ENCODE measurements at regions not wholly inside any gene's neighbourhood (a gene's known extent, or its start where the extent isn't known, plus 50 kb on each side); places are given as distances from the start of the nearest gene placed in this dataset.
A peak's percentile ranks its signal among the peaks of the same experiment; 100 is the strongest.

DNA sequence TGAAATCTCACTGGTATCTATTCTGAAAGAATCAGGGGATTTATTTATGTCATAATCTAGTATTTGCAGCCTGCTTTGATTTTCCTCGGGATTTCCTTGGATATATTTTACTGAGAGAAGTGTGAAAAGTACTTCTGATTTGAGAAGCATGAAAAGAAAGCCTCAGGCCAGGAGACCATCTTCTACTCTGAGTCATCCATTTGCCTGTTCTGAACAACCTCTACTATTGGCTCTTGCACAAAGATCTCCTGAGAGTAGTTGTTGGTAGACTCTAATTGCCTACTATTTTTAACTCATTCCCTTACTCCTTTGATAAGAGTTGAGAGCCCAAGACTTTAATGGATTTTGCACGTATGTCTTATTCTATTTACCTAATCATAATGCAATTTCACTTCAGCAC, 318.9 kb downstream of the BCHE start:
- H2AK9ac ChIP-seq (replicated peaks; ENCODE audit: low read depth, low read length, poor library complexity) = no peak overlapping the region
- no peak overlapping the region for H3K4me2 ChIP-seq (ENCODE audit: low read depth, low read length)
- H4K5ac ChIP-seq (ENCODE audit: low read depth, low read length) = no peak overlapping the region
- H3K36me3 ChIP-seq (ENCODE audit: control insufficient read depth, insufficient read depth, low read length) = no peaks in the 10 kb centered on the region
- peak; percentile 2 for DNase-seq
- POLR2A ChIA-PET (ENCODE audit: unreplicated experiment) = no interaction called here
- no peaks in the 10 kb centered on the region for H3K79me1 ChIP-seq (ENCODE audit: low read depth in 1 of 2, low read length in 2 of 2)
- no CpG with 5 or more reads among the region's 2 CpGs for WGBS, 2 experiments (ENCODE audit: extremely low coverage in 2 of 2, insufficient read length in 1 of 2)
- no peak overlapping the region for H4K91ac ChIP-seq (ENCODE audit: insufficient read depth, low read depth, low read length)
- no peak overlapping the region for H3K9ac ChIP-seq (ENCODE audit: low read depth, low read length)
- H3K4me3 ChIP-seq (ENCODE audit: insufficient read depth, low read depth, low read length) = no peak overlapping the region
- peaks cover 5% of the 10 kb centered on the region; the same call in 1 of the 2 replicates for H3K9me3 ChIP-seq (ENCODE audit: control insufficient read depth, insufficient read depth, low read length)
- no peak for ATAC-seq (ENCODE audit: low read depth)
- H2AFZ ChIP-seq (replicated peaks; ENCODE audit: low read length, poor library complexity) = no peak overlapping the region
- H3K18ac ChIP-seq (ENCODE audit: low read depth, low read length) = no peak overlapping the region
- H4K8ac ChIP-seq (ENCODE audit: low read depth in 2 of 2, low read length in 2 of 2) = no peak overlapping the region
- H3K14ac ChIP-seq (replicated peaks; ENCODE audit: low read depth, low read length) = no peak overlapping the region
- no peak overlapping the region for H2BK15ac ChIP-seq (ENCODE audit: low read depth, low read length)
- in situ Hi-C loops (cut with MboI; ENCODE audit: low sequenced_read_pairs) (no loop called here), dilution Hi-C loops (cut with HindIII; ENCODE audit: low sequenced_read_pairs, unreplicated experiment) (no loop called here), intact Hi-C loops (cut with micrococcal nuclease) (no loop called here)
- H3K56ac ChIP-seq (ENCODE audit: extremely low read depth, insufficient read depth, low read length) = no peak overlapping the region
- BruUV-seq (replicated peaks) = no TSS peak
- CTCF ChIA-PET = no interaction called here
- H4K20me1 ChIP-seq (ENCODE audit: insufficient read depth, low read length) = no peaks in the 10 kb centered on the region
- no peak overlapping the region for H2BK5ac ChIP-seq (ENCODE audit: low read depth, low read length, poor library complexity, severe bottlenecking)
- H3K27ac ChIP-seq (ENCODE audit: insufficient read depth, low read length) = no peak overlapping the region
- H2BK20ac ChIP-seq (ENCODE audit: low read depth, low read length) = no peak overlapping the region
- H3K23ac ChIP-seq (ENCODE audit: low read depth, low read length) = no peak overlapping the region
- no peaks in the 10 kb centered on the region for H3K27me3 ChIP-seq (ENCODE audit: control insufficient read depth, insufficient read depth, low read length)
- no peak overlapping the region for H2AK5ac ChIP-seq (ENCODE audit: low read depth, low read length)
- H3K4me1 ChIP-seq (ENCODE audit: control insufficient read depth, insufficient read depth, low read length) = no peaks in the 10 kb centered on the region
- no peak overlapping the region for H3K4ac ChIP-seq (ENCODE audit: low read depth, low read length)
- no peak overlapping the region for H2BK120ac ChIP-seq (ENCODE audit: low read depth, low read length)
- no peak for TF ChIP-seq RCOR1 (IDR thresholded peaks at IDR 0.05; ENCODE audit: insufficient replicate concordance, low read length)
- no peak for TF ChIP-seq CHD1 (IDR thresholded peaks at IDR 0.05; ENCODE audit: low read depth, low read length)
- TF ChIP-seq, protein P1, sequence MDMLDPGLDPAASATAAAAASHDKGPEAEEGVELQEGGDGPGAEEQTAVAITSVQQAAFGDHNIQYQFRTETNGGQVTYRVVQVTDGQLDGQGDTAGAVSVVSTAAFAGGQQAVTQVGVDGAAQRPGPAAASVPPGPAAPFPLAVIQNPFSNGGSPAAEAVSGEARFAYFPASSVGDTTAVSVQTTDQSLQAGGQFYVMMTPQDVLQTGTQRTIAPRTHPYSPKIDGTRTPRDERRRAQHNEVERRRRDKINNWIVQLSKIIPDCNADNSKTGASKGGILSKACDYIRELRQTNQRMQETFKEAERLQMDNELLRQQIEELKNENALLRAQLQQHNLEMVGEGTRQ (IDR thresholded peaks at IDR 0.05; ENCODE audit: low read depth, low read length) = no peak
- no peak for TF ChIP-seq NFE2L2 (IDR thresholded peaks at IDR 0.05; ENCODE audit: low read depth, low read length)
- TF ChIP-seq, protein P2, sequence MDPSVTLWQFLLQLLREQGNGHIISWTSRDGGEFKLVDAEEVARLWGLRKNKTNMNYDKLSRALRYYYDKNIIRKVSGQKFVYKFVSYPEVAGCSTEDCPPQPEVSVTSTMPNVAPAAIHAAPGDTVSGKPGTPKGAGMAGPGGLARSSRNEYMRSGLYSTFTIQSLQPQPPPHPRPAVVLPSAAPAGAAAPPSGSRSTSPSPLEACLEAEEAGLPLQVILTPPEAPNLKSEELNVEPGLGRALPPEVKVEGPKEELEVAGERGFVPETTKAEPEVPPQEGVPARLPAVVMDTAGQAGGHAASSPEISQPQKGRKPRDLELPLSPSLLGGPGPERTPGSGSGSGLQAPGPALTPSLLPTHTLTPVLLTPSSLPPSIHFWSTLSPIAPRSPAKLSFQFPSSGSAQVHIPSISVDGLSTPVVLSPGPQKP (IDR thresholded peaks at IDR 0.05; ENCODE audit: borderline replicate concordance, low read depth, low read length) = no peak
- TF ChIP-seq MAZ (IDR thresholded peaks at IDR 0.05; ENCODE audit: borderline replicate concordance, low read depth, low read length) = no peak
- TF ChIP-seq, protein P3, sequence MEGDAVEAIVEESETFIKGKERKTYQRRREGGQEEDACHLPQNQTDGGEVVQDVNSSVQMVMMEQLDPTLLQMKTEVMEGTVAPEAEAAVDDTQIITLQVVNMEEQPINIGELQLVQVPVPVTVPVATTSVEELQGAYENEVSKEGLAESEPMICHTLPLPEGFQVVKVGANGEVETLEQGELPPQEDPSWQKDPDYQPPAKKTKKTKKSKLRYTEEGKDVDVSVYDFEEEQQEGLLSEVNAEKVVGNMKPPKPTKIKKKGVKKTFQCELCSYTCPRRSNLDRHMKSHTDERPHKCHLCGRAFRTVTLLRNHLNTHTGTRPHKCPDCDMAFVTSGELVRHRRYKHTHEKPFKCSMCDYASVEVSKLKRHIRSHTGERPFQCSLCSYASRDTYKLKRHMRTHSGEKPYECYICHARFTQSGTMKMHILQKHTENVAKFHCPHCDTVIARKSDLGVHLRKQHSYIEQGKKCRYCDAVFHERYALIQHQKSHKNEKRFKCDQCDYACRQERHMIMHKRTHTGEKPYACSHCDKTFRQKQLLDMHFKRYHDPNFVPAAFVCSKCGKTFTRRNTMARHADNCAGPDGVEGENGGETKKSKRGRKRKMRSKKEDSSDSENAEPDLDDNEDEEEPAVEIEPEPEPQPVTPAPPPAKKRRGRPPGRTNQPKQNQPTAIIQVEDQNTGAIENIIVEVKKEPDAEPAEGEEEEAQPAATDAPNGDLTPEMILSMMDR (conservative IDR thresholded peaks at IDR 0.05; ENCODE audit: low read depth, low read length) = no peak
- TF ChIP-seq CEBPB (IDR thresholded peaks at IDR 0.05; ENCODE audit: low read depth, low read length) = no peak
- TF ChIP-seq RFX5 (IDR thresholded peaks at IDR 0.05; ENCODE audit: low read depth, low read length) = no peak
- TF ChIP-seq POLR2A (IDR thresholded peaks at IDR 0.05; ENCODE audit: low read depth, low read length) = no peak
- no peak for TF ChIP-seq SMC3 (IDR thresholded peaks at IDR 0.05; ENCODE audit: low read depth, low read length)
- no peak for TF ChIP-seq FOS (IDR thresholded peaks at IDR 0.05; ENCODE audit: low read depth, low read length)
- TF ChIP-seq RAD21 (IDR thresholded peaks at IDR 0.05; ENCODE audit: low read length) = no peak
- no peak for TF ChIP-seq MAFK (IDR thresholded peaks at IDR 0.05; ENCODE audit: low read depth, low read length)
- TF ChIP-seq MXI1 (IDR thresholded peaks at IDR 0.05; ENCODE audit: borderline replicate concordance, low read depth, low read length) = no peak
- no peak for TF ChIP-seq BHLHE40 (IDR thresholded peaks at IDR 0.05; ENCODE audit: low read depth, low read length)
- H3K9me1 ChIP-seq (ENCODE audit: insufficient read depth, low read length) = no peaks in the 10 kb centered on the region

All from IMR-90 (cell line).